ENCODE measurements at regions not wholly inside any gene's neighbourhood (a gene's known extent, or its start where the extent isn't known, plus 50 kb on each side); places are given as distances from the start of the nearest gene placed in this dataset.

GRCh38 chr7:10756981-10757380, 216.7 kb upstream of the PHF14 start:
- Histone ChIP-seq H3K4me3 (no peak overlapping the region), H3K27me3 (ENCODE audit: control insufficient read depth in 3 of 3, insufficient read depth in 3 of 3, low read length in 2 of 3) (no peaks in the 10 kb centered on the region), H3K9me3 (ENCODE audit: control insufficient read depth in 4 of 4, insufficient read depth in 3 of 4, low read length in 3 of 4) (peaks cover 0 to 3% (median 3%) of the 10 kb centered on the region in 4 donors), H3K27ac (ENCODE audit: low read depth in 1 of 2, low read length in 1 of 2) (no peak overlapping the region), H3K36me3 (ENCODE audit: control insufficient read depth in 4 of 4, insufficient read depth in 4 of 4, low read length in 4 of 4) (no peaks in the 10 kb centered on the region), H3K9ac (ENCODE audit: insufficient read depth in 1 of 2, low read length in 2 of 2) (no peak overlapping the region), H3K4me1 (ENCODE audit: control insufficient read depth in 5 of 5, insufficient read depth in 5 of 5, low read length in 5 of 5) (no peaks in the 10 kb centered on the region)
- DNase-seq (no peak), ATAC-seq (ENCODE audit: insufficient read depth, low FRiP score) (no peak)
- WGBS, 2 donors = 56 to 76% methylated on average over 2 of the region's 2 CpGs
- TF ChIP-seq CTCF (IDR thresholded peaks at IDR 0.05; ENCODE audit: control extremely low read depth, extremely low read depth) = no peak

GRCh38 chr7:10759120-10759519, 214.6 kb upstream of the PHF14 start:
- no peaks in the 10 kb centered on the region for H3K4me1 ChIP-seq (ENCODE audit: control insufficient read depth in 5 of 5, insufficient read depth in 5 of 5, low read length in 5 of 5)
- ATAC-seq (ENCODE audit: insufficient read depth, low FRiP score) (no peak), DNase-seq (no peak)
- H3K36me3 ChIP-seq (ENCODE audit: control insufficient read depth in 4 of 4, insufficient read depth in 4 of 4, low read length in 4 of 4) = no peaks in the 10 kb centered on the region
- H3K4me3 ChIP-seq = no peak overlapping the region
- H3K9me3 ChIP-seq (ENCODE audit: control insufficient read depth in 4 of 4, insufficient read depth in 3 of 4, low read length in 3 of 4) = peaks cover 0 to 3% (median 3%) of the 10 kb centered on the region in 4 donors
- no peak overlapping the region for H3K9ac ChIP-seq (ENCODE audit: insufficient read depth in 1 of 2, low read length in 2 of 2)
- 87 to 90% methylated on average over 2 of the region's 2 CpGs for WGBS, 2 donors
- H3K27ac ChIP-seq (ENCODE audit: low read depth in 1 of 2, low read length in 1 of 2) = no peak overlapping the region
- H3K27me3 ChIP-seq (ENCODE audit: control insufficient read depth in 3 of 3, insufficient read depth in 3 of 3, low read length in 2 of 3) = no peaks in the 10 kb centered on the region
- TF ChIP-seq CTCF (IDR thresholded peaks at IDR 0.05; ENCODE audit: control extremely low read depth, extremely low read depth) = no peak

DNA sequence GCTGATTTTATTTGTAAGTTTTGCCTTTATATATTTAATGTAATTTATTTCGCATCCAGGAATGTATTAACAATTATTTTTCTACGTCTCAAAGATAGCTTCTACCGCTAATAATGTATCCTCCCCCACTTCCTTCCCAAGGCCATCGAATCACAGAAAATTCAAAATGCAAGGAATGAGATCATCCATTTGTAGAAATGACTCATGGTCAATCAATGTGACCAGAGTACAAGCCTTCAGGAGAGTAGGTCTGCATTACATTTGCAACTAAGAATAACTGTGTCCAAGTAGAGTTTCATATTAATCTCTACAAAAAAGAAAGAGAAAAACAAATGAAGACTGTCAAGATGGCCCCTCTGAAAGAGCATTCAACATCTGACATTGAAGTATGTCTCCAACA, 205.9 kb upstream of the PHF14 start:
- Histone ChIP-seq H3K27ac (ENCODE audit: low read depth in 1 of 2, low read length in 1 of 2) (no peak overlapping the region), H3K4me3 (no peak overlapping the region), H3K9me3 (ENCODE audit: control insufficient read depth in 4 of 4, insufficient read depth in 3 of 4, low read length in 3 of 4) (no peaks in the 10 kb centered on the region), H3K36me3 (ENCODE audit: control insufficient read depth in 4 of 4, insufficient read depth in 4 of 4, low read length in 4 of 4) (no peaks in the 10 kb centered on the region), H3K9ac (ENCODE audit: insufficient read depth in 1 of 2, low read length in 2 of 2) (no peak overlapping the region), H3K4me1 (ENCODE audit: control insufficient read depth in 5 of 5, insufficient read depth in 5 of 5, low read length in 5 of 5) (no peaks in the 10 kb centered on the region), H3K27me3 (ENCODE audit: control insufficient read depth in 3 of 3, insufficient read depth in 3 of 3, low read length in 2 of 3) (no peaks in the 10 kb centered on the region)
- TF ChIP-seq CTCF (IDR thresholded peaks at IDR 0.05; ENCODE audit: control extremely low read depth, extremely low read depth) = no peak
- 87 to 94% methylated on average over 4 of the region's 4 CpGs for WGBS, 2 donors
- DNase-seq (no peak), ATAC-seq (ENCODE audit: insufficient read depth, low FRiP score) (no peak)

DNA sequence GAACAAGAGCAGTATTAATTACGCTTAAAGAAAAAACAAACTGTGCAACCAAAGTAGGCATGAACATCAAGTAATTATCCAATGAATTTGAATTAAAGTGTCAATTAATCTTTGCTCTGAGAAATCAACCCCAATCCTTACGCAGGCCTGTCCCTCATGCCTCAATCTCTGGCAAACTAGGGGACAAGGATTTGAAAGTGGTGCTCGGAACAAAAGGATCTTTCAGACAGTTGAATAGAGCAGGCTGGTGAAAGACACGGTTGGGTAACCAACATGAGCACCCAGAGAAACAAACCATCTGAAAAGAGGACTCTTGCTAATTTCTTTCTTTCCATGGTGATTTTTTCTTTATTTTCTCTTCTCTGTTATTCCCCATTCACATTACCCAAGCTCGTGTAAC, 203.5 kb upstream of the PHF14 start:
- WGBS, 2 donors = 72 to 87% methylated on average over 5 of the region's 5 CpGs
- Histone ChIP-seq H3K27me3 (ENCODE audit: control insufficient read depth in 3 of 3, insufficient read depth in 3 of 3, low read length in 2 of 3) (no peaks in the 10 kb centered on the region), H3K9ac (ENCODE audit: insufficient read depth in 1 of 2, low read length in 2 of 2) (no peak overlapping the region), H3K9me3 (ENCODE audit: control insufficient read depth in 4 of 4, insufficient read depth in 3 of 4, low read length in 3 of 4) (no peaks in the 10 kb centered on the region), H3K36me3 (ENCODE audit: control insufficient read depth in 4 of 4, insufficient read depth in 4 of 4, low read length in 4 of 4) (no peaks in the 10 kb centered on the region), H3K4me1 (ENCODE audit: control insufficient read depth in 5 of 5, insufficient read depth in 5 of 5, low read length in 5 of 5) (no peaks in the 10 kb centered on the region), H3K27ac (ENCODE audit: low read depth in 1 of 2, low read length in 1 of 2) (no peak overlapping the region), H3K4me3 (no peak overlapping the region)
- DNase-seq = no peak
- TF ChIP-seq CTCF (IDR thresholded peaks at IDR 0.05; ENCODE audit: control extremely low read depth, extremely low read depth) = no peak
- no peak for ATAC-seq (ENCODE audit: insufficient read depth, low FRiP score)
